Cardiac fibroblast (primary cell): ENCODE measurements at regions not wholly inside any gene's neighbourhood (a gene's known extent, or its start where the extent isn't known, plus 50 kb on each side); places are given as distances from the start of the nearest gene placed in this dataset.

Experiments used
- DNase-seq, 2 donors: peaks; one replicate each; pipeline versions ENCODE4 v3.0.0 to v3.0.0-alpha.2; 2010; ENCODE audit warnings: low read depth in 2 of 2
- H3K4me3 ChIP-seq, 2 donors: replicated peaks in 1 of 2; 1 replicate in 1 of 2; 2 replicates in 1 of 2; pipeline ENCODE4 v1.5.1; 2011; ENCODE audit warnings: low read depth in 2 of 2, low read length in 2 of 2, mild to moderate bottlenecking in 2 of 2, moderate library complexity in 1 of 2
- CTCF ChIP-seq: IDR thresholded peaks from one replicate; pipeline ENCODE4 v1.5.1; 2011; ENCODE audit warnings: low read depth, mild to moderate bottlenecking, low read length, inconsistent platforms

- no peak overlapping the region for H3K4me3 ChIP-seq
- DNase-seq: no peak
- no peak for TF ChIP-seq CTCF
Observed at GRCh38 chr20:24309596-24309995, 159.8 kb upstream of the SYNDIG1 start.

GRCh38 chr20:24305371-24305770, 164.1 kb upstream of the SYNDIG1 start:
- DNase-seq: no peak

GRCh38 chr20:24304291-24304690, 165.1 kb upstream of the SYNDIG1 start:
- no peak for TF ChIP-seq CTCF
- no peak for DNase-seq
- H3K4me3 ChIP-seq: no peak overlapping the region

More at GRCh38 chr20:24305371-24305770, 164.1 kb upstream of the SYNDIG1 start:
- H3K4me3 ChIP-seq: no peak overlapping the region
- no peak for TF ChIP-seq CTCF

- no peak overlapping the region for H3K4me3 ChIP-seq
- TF ChIP-seq CTCF: no peak
- peak in 1 of 2 donors; percentile 6 for DNase-seq
Observed at GRCh38 chr20:24303393-24304170, 165.8 kb upstream of the SYNDIG1 start.

- H3K4me3 ChIP-seq: no peak overlapping the region
- TF ChIP-seq CTCF: no peak
- no peak for DNase-seq
Observed at GRCh38 chr20:24297993-24298392, 171.4 kb upstream of the SYNDIG1 start.

- TF ChIP-seq CTCF: no peak
- no peak overlapping the region for H3K4me3 ChIP-seq
- no peak for DNase-seq
Observed at GRCh38 chr20:24296477-24297261, 172.8 kb upstream of the SYNDIG1 start.
